Thoracic aorta (tissue), 2 donors: ENCODE measurements at regions not wholly inside any gene's neighbourhood (a gene's known extent, or its start where the extent isn't known, plus 50 kb on each side); places are given as distances from the start of the nearest gene placed in this dataset.

Experiments used
- ATAC-seq: fragments of 150-250 bp; one replicate; pipeline ENCODE4 v1.8.0; 2017; ENCODE audit warnings: low read depth; ENCODE audit not compliant: insufficient number of reproducible peaks, low FRiP score
- DNase-seq: peaks from one replicate; pipeline ENCODE4 v3.0.0-alpha.2; 2020; ENCODE audit warnings: low spot score
- H3K27ac ChIP-seq, 2 donors: fragments of 200-600 bp; sonication (generic); 1 replicate in 1 of 2; 2 replicates in 1 of 2; pipeline ENCODE4 v1.5.1; 2016; ENCODE audit warnings: mild to moderate bottlenecking in 2 of 2, moderate library complexity in 2 of 2
- H3K27me3 ChIP-seq: fragments of 200-600 bp; sonication (generic); replicated peaks from 2 replicates; pipeline ENCODE4 v1.6.0; 2016; ENCODE audit warnings: mild to moderate bottlenecking; ENCODE audit not compliant: insufficient read depth
- H3K36me3 ChIP-seq: fragments of 200-600 bp; sonication (generic); one replicate; pipeline ENCODE4 v1.5.1; 2016
- H3K4me1 ChIP-seq, 2 donors: fragments of 200-600 bp; sonication (generic); 1 replicate in 1 of 2; 2 replicates in 1 of 2; pipeline versions ENCODE4 v1.5.1 to v1.6.0; 2016; ENCODE audit warnings: low read depth in 2 of 2, mild to moderate bottlenecking in 1 of 2; ENCODE audit not compliant: control insufficient read depth in 1 of 2
- H3K4me3 ChIP-seq: fragments of 200-600 bp; sonication (generic); 2 replicates; pipeline ENCODE4 v1.5.1; 2016; ENCODE audit warnings: mild to moderate bottlenecking
- H3K9me3 ChIP-seq: fragments of 200-600 bp; sonication (generic); 2 replicates; pipeline ENCODE4 v1.5.1; 2016
- CTCF ChIP-seq: fragments of 200-600 bp; sonication (generic); IDR thresholded peaks from one replicate; pipeline ENCODE4 v1.5.1; 2019; ENCODE audit warnings: antibody characterized with exemption

- Histone ChIP-seq H3K9me3 (no peaks in the 10 kb centered on the region), H3K36me3 (no peaks in the 10 kb centered on the region), H3K27me3 (no peaks in the 10 kb centered on the region), H3K4me3 (peak overlapping the region; percentile 34), H3K4me1 (peaks cover 5 to 7% of the 10 kb centered on the region in 2 donors), H3K27ac (no peak overlapping the region)
- ATAC-seq (peak; percentile 73), DNase-seq (no peak)
- peak; percentile 69 for TF ChIP-seq CTCF
Measured at GRCh38 chr10:94076325-94076841, 82.7 kb downstream of the PLCE1 start.

- no peaks in the 10 kb centered on the region for H3K9me3 ChIP-seq
- H3K4me1 ChIP-seq, result peaks cover 5 to 7% of the 10 kb centered on the region in 2 donors
- ATAC-seq (no peak), DNase-seq (no peak)
- H3K4me3 ChIP-seq, result no peak overlapping the region
- TF ChIP-seq CTCF, result no peak
- no peaks in the 10 kb centered on the region for H3K36me3 ChIP-seq
- H3K27me3 ChIP-seq, result no peaks in the 10 kb centered on the region
- H3K27ac ChIP-seq, result no peak overlapping the region
Measured at GRCh38 chr10:94077042-94077441, 83.3 kb downstream of the PLCE1 start.

GRCh38 chr10:94080108-94080507, 86.4 kb downstream of the PLCE1 start:
- no peaks in the 10 kb centered on the region for H3K9me3 ChIP-seq
- no peak for DNase-seq
- peaks cover 7 to 9% of the 10 kb centered on the region in 2 donors for H3K4me1 ChIP-seq
- H3K27me3 ChIP-seq, result no peaks in the 10 kb centered on the region
- no peaks in the 10 kb centered on the region for H3K36me3 ChIP-seq
- H3K27ac ChIP-seq, result no peak overlapping the region
- no peak for TF ChIP-seq CTCF
- no peak overlapping the region for H3K4me3 ChIP-seq
- ATAC-seq, result no peak

- Histone ChIP-seq H3K4me3 (no peak overlapping the region), H3K36me3 (no peaks in the 10 kb centered on the region), H3K4me1 (peaks cover 9% of the 10 kb centered on the region in 2 donors), H3K27ac (no peak overlapping the region), H3K9me3 (no peaks in the 10 kb centered on the region), H3K27me3 (no peaks in the 10 kb centered on the region)
- TF ChIP-seq CTCF, result no peak
- no peak for DNase-seq
- ATAC-seq, result no peak
Measured at GRCh38 chr10:94083662-94084265, 90.0 kb downstream of the PLCE1 start.

GRCh38 chr10:94084344-94084743, 90.6 kb downstream of the PLCE1 start:
- H3K4me3 ChIP-seq, result no peak overlapping the region

More at GRCh38 chr10:94084344-94084743, 90.6 kb downstream of the PLCE1 start:
- Histone ChIP-seq H3K27me3 (no peaks in the 10 kb centered on the region), H3K4me1 (peaks cover 9 to 15% of the 10 kb centered on the region in 2 donors), H3K27ac (no peak overlapping the region), H3K9me3 (no peaks in the 10 kb centered on the region), H3K36me3 (no peaks in the 10 kb centered on the region)
- TF ChIP-seq CTCF, result no peak
- ATAC-seq (no peak), DNase-seq (no peak)
